Fibroblast of the aortic adventitia (primary cell): ENCODE measurements at regions not wholly inside any gene's neighbourhood (a gene's known extent, or its start where the extent isn't known, plus 50 kb on each side); places are given as distances from the start of the nearest gene placed in this dataset.
A peak's percentile ranks its signal among the peaks of the same experiment; 100 is the strongest.

Experiments
- DNase-seq: peaks from one replicate; pipeline ENCODE4 v3.0.0-alpha.2; 2010; ENCODE audit warnings: low read depth
- H3K4me3 ChIP-seq: 2 replicates; pipeline ENCODE4 v1.5.1; 2011; ENCODE audit warnings: low read depth, mild to moderate bottlenecking, control low read depth, low read length, moderate library complexity
- TF ChIP-seq, protein P1 (sequence below): IDR thresholded peaks from 2 replicates; pipeline ENCODE4 v1.5.1; 2011; ENCODE audit warnings: mild to moderate bottlenecking, low read length, control low read depth, inconsistent platforms; ENCODE audit not compliant: insufficient read depth

DNA sequence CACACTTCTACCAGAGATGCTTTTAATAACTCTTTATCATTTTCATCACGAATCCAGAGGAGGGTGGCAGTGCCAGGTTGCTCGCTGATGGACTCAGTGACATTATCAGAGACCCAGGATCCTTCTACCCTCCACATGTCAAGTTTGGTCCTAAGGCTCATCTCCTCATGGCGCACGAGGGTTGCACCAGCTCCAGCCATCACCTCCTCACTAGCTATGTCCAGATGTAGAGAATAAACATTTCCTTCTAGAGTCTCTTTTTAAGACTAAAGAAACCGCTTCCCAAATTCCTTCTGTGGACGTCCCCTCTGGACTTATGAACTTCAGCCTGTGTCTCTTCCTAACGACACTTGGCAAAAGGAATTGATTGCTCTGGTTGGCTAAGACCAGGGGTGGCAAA lies 178.7 kb downstream of the BMP7 start:
- no peak for DNase-seq
- TF ChIP-seq, protein P1, sequence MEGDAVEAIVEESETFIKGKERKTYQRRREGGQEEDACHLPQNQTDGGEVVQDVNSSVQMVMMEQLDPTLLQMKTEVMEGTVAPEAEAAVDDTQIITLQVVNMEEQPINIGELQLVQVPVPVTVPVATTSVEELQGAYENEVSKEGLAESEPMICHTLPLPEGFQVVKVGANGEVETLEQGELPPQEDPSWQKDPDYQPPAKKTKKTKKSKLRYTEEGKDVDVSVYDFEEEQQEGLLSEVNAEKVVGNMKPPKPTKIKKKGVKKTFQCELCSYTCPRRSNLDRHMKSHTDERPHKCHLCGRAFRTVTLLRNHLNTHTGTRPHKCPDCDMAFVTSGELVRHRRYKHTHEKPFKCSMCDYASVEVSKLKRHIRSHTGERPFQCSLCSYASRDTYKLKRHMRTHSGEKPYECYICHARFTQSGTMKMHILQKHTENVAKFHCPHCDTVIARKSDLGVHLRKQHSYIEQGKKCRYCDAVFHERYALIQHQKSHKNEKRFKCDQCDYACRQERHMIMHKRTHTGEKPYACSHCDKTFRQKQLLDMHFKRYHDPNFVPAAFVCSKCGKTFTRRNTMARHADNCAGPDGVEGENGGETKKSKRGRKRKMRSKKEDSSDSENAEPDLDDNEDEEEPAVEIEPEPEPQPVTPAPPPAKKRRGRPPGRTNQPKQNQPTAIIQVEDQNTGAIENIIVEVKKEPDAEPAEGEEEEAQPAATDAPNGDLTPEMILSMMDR: no peak
- no peak overlapping the region for H3K4me3 ChIP-seq

DNA sequence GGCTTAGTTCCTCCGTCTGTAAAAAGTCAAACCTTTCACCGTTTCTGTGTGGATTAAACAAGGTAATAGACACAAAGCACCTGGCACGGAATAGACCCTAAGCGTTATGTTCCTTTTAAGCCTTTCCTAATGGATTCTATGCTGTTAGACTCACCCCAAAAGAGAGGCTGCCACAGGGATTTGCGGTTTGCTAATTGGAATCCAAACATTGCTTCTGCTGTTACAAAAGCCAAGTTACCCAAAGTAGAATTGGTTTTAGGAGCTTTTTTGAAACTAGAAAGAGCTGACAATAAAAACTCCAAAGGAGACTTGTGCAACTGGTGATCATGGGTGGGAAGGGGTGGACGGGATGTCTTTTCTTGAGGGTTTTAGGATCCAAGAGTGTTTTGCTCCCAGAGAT lies 178.0 kb downstream of the BMP7 start:
- H3K4me3 ChIP-seq: no peak overlapping the region
- no peak for DNase-seq
- TF ChIP-seq, protein P1: no peak

DNA sequence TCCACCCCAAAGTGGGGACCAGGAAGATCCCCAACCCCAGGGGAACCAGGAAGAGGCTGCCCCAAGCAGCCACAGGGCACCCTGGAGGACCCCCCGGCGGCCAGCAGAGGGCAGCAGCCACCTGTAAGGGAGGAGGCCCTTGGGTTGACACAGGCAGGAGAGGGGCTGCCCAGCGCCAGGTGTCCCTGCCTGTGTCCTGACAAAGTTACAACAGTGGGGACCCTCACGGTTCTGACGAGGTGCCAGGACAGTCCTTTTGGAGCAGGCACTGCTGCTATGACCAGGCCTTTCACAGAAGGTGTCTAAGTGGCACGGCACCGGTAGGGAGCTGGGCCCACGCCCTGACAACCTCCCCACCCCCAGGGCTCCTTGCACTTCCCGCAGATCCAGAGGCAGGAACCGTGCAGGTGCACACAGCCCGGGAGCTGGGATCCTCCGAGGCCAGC lies 176.7 kb downstream of the BMP7 start:
- peak; percentile 16 for DNase-seq
- no peak overlapping the region for H3K4me3 ChIP-seq
- TF ChIP-seq, protein P1: peak; percentile 76

DNA sequence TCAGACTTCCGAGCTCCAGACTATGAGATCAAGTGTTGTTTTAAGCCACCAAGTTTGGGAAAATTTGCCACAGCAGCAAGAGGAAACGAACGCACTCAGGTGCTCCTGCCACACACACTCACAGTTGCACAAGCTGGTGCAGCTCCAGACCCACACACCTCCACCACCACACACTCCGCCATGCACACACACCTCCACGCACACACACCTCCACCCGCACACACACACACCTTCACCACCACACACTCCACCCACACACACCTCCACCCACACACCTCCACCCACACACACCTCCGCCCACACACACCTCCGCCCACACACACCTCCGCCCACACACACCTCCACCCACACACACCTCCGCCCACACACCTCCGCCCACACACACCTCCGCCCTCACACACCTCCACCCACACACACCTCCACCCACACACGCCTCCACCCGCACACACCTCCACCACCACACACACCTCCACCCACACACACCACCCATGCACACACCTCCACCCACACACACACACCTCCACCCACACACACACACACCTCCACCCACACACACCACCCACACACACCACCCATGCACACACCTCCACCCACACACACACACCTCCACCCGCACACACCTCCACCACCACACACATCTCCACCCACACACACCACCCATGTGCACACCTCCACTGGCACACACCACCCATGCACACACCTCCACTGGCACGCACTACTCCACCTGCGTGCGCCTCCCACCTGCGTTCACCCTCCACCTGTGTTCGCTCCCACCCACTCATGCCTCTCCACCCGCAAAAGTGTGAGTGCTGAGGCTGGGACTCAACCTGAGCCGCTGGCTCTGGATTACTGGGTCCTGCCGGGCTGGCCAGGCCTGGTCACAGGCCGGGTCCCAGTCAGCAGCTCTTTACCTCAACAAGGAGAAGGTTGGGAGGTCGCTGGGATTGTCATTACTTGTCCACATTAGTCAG lies 175.6 kb downstream of the BMP7 start:
- H3K4me3 ChIP-seq: no peak overlapping the region
- TF ChIP-seq, protein P1: no peak
- DNase-seq: no peak

DNA sequence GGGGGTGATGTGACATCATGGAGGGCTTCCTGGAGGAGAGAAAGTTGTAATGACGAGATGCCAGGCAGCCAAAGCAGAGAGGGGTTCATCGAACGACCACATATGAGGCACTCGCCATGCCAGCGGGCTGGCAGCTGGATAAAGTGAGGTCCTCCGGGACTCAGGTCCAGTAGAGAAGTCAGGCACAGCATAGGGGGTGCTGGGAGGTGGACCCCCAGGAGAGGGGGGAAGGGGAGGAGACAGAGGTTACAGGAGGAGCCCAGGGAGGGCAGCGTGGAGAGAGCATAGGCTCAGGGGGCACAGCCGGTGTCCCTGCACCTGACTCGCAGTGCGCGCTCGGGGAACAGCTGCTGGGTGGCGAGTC lies 174.7 kb downstream of the BMP7 start:
- no peak for DNase-seq
- H3K4me3 ChIP-seq: no peak overlapping the region
- TF ChIP-seq, protein P1: no peak

DNA sequence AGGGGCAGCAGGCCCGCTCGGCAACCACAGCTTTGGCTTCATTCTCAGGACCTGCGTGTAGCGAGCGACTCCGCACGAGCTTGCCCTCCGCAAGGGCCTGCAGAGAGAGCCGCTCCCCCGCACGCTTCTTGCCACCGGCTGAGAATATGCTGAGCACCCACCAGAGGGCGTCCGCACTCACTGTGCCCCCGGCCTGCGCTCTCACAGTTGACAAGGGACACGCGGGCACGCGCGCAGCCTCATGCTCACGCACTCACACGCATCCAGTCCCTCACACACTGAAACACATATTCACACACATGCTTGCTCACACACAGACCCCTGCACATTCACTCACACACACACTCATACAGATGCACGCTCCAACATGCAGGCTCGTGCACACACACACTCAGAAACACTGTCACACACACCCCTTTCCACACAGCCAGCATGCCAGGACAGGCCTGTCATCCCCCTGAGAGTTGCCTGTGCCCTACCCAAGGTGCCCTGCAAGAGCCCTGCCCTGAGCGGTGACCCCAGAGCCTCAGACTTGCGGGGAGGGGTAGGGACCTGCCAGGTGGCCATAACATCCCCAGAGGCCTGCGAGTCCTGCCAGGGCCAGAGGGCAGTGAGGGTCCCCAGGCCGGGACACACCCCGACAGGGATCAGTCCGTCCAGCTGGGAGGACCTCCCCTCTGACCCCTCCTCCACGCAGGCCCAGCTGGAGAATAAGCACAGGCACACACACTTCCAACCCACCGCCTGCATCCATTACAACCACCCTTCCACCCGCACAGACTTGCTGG lies 174.1 kb downstream of the BMP7 start:
- TF ChIP-seq, protein P1: peak; percentile 57
- peak; percentile 22 for DNase-seq
- H3K4me3 ChIP-seq: no peak overlapping the region
